ENCODE measurements at regions not wholly inside any gene's neighbourhood (a gene's known extent, or its start where the extent isn't known, plus 50 kb on each side); places are given as distances from the start of the nearest gene placed in this dataset.

GRCh38 chr4:188534917-188535316 lies 395.7 kb downstream of the TRIML1 start:
- no peak for DNase-seq

GRCh38 chr4:188536826-188537225 lies 397.6 kb downstream of the TRIML1 start:
- DNase-seq: no peak

- DNase-seq: no peak
Observed at GRCh38 chr4:188550296-188550695, 411.1 kb downstream of the TRIML1 start.

- DNase-seq: no peak
Observed at GRCh38 chr4:188551156-188551555, 411.9 kb downstream of the TRIML1 start.

- DNase-seq: no peak
Observed at GRCh38 chr4:188552741-188553275, 413.6 kb downstream of the TRIML1 start.

GRCh38 chr4:188554413-188554812 lies 415.2 kb downstream of the TRIML1 start:
- no peak for DNase-seq

GRCh38 chr4:188573104-188573503 lies 433.9 kb downstream of the TRIML1 start:
- no peak for DNase-seq

GRCh38 chr4:188578657-188579056 lies 439.4 kb downstream of the TRIML1 start:
- DNase-seq: no peak

- no peak for DNase-seq
Observed at GRCh38 chr4:188596021-188596420, 456.8 kb downstream of the TRIML1 start.

- DNase-seq: no peak
Observed at GRCh38 chr4:188603646-188604045, 464.4 kb downstream of the TRIML1 start.

GRCh38 chr4:188606635-188607034 lies 467.4 kb downstream of the TRIML1 start:
- DNase-seq: no peak

GRCh38 chr4:188611143-188611542 lies 471.9 kb downstream of the TRIML1 start:
- DNase-seq: no peak

- no peak for DNase-seq
Observed at GRCh38 chr4:188612659-188613058, 473.4 kb downstream of the TRIML1 start.

GRCh38 chr4:188613976-188614375 lies 474.7 kb downstream of the TRIML1 start:
- DNase-seq: no peak

- DNase-seq: no peak
Observed at GRCh38 chr4:188619456-188620149, 480.4 kb downstream of the TRIML1 start.

GRCh38 chr4:188620608-188621007 lies 481.4 kb downstream of the TRIML1 start:
- DNase-seq: no peak

GRCh38 chr4:188623314-188623854 lies 484.1 kb downstream of the TRIML1 start:
- no peak for DNase-seq

GRCh38 chr4:188624370-188624769 lies 485.1 kb downstream of the TRIML1 start:
- DNase-seq: peak in 1 of 58 donors; percentile 1

- DNase-seq: no peak
Observed at GRCh38 chr4:188627892-188628291, 488.7 kb downstream of the TRIML1 start.

GRCh38 chr4:188639479-188640100 lies 500.3 kb downstream of the TRIML1 start:
- no peak for DNase-seq

- DNase-seq: no peak
Observed at GRCh38 chr4:188647820-188648370, 508.7 kb downstream of the TRIML1 start.

- DNase-seq: no peak
Observed at GRCh38 chr4:188649635-188650034, 510.4 kb downstream of the TRIML1 start.

Data from anterior cingulate cortex (tissue), 58 donors.